ENCODE measurements at regions not wholly inside any gene's neighbourhood (a gene's known extent, or its start where the extent isn't known, plus 50 kb on each side); places are given as distances from the start of the nearest gene placed in this dataset.

GRCh38 chr21:43332861-43333297 lies 94.1 kb downstream of the SIK1 start:
- DNase-seq (ENCODE audit: low read depth): no peak

- DNase-seq (ENCODE audit: low read depth): no peak
Measured at GRCh38 chr21:43331962-43332828, 94.7 kb downstream of the SIK1 start.

- DNase-seq (ENCODE audit: low read depth): no peak
Measured at GRCh38 chr21:43331111-43331961, 95.6 kb downstream of the SIK1 start.

GRCh38 chr21:43330306-43330881 lies 96.5 kb downstream of the SIK1 start:
- DNase-seq (ENCODE audit: low read depth): no peak

GRCh38 chr21:43329711-43330269 lies 97.1 kb downstream of the SIK1 start:
- no peak for DNase-seq (ENCODE audit: low read depth)

- DNase-seq (ENCODE audit: low read depth): no peak
Measured at GRCh38 chr21:43328958-43329691, 97.8 kb downstream of the SIK1 start.

- DNase-seq (ENCODE audit: low read depth): no peak
Measured at GRCh38 chr21:43328185-43328957, 98.6 kb downstream of the SIK1 start.

- no peak for DNase-seq (ENCODE audit: low read depth)
Measured at GRCh38 chr21:43325968-43326715, 100.8 kb downstream of the SIK1 start.

- DNase-seq (ENCODE audit: low read depth): no peak
Measured at GRCh38 chr21:43325036-43325435, 101.9 kb downstream of the SIK1 start.

GRCh38 chr21:43324596-43324995 lies 102.3 kb downstream of the SIK1 start:
- DNase-seq (ENCODE audit: low read depth): no peak

GRCh38 chr21:43323244-43324005 lies 103.5 kb downstream of the SIK1 start:
- DNase-seq (ENCODE audit: low read depth): no peak

- DNase-seq (ENCODE audit: low read depth): no peak
Measured at GRCh38 chr21:43322805-43323204, 104.1 kb downstream of the SIK1 start.

- DNase-seq (ENCODE audit: low read depth): no peak
Measured at GRCh38 chr21:43322311-43322710, 104.6 kb downstream of the SIK1 start.

GRCh38 chr21:43321611-43322010 lies 105.3 kb downstream of the SIK1 start:
- no peak for DNase-seq (ENCODE audit: low read depth)

- DNase-seq (ENCODE audit: low read depth): no peak
Measured at GRCh38 chr21:43321111-43321510, 105.8 kb downstream of the SIK1 start.

GRCh38 chr21:43320526-43320925 lies 106.4 kb downstream of the SIK1 start:
- no peak for DNase-seq (ENCODE audit: low read depth)

- no peak for DNase-seq (ENCODE audit: low read depth)
Measured at GRCh38 chr21:43318841-43319781, 107.8 kb downstream of the SIK1 start.

- no peak for DNase-seq (ENCODE audit: low read depth)
Measured at GRCh38 chr21:43318368-43318767, 108.6 kb downstream of the SIK1 start.
